ENCODE measurements at regions not wholly inside any gene's neighbourhood (a gene's known extent, or its start where the extent isn't known, plus 50 kb on each side); places are given as distances from the start of the nearest gene placed in this dataset.

- Histone ChIP-seq H3K79me2 (ENCODE audit: insufficient read depth, low read length) (no peaks in the 10 kb centered on the region), H3K27ac (ENCODE audit: low read depth in 1 of 2, low read length in 2 of 2) (no peak overlapping the region), H4K20me1 (ENCODE audit: insufficient read depth, low read length) (no peaks in the 10 kb centered on the region), H3K36me3 (replicated peaks in 1 of 2; ENCODE audit: control insufficient read depth in 1 of 2, insufficient read depth in 2 of 2, low read length in 2 of 2) (no peaks in the 10 kb centered on the region), H3K4me3 (replicated peaks in 1 of 3; ENCODE audit: low read depth in 2 of 3, low read length in 3 of 3) (no peak overlapping the region), H3K9ac (ENCODE audit: insufficient read depth, low read length, poor library complexity, severe bottlenecking) (no peak overlapping the region), H3K27me3 (ENCODE audit: control insufficient read depth in 2 of 2, insufficient read depth in 2 of 2, low read length in 2 of 2) (no peaks in the 10 kb centered on the region), H3K4me1 (ENCODE audit: control insufficient read depth in 1 of 2, insufficient read depth in 2 of 2, low read length in 2 of 2) (no peaks in the 10 kb centered on the region), H3K4me2 (replicated peaks; ENCODE audit: extremely low read depth, low read length, poor library complexity, severe bottlenecking) (no peak overlapping the region), H3K9me3 (replicated peaks in 1 of 2; ENCODE audit: control insufficient read depth in 1 of 2, insufficient read depth in 1 of 2, low read length in 2 of 2) (no peaks in the 10 kb centered on the region), H2AFZ (ENCODE audit: insufficient read depth, low read depth, low read length, poor library complexity, severe bottlenecking) (no peak overlapping the region)
- Mint-ChIP-seq H3K4me1 (no peaks in the 10 kb centered on the region), H3K27me3 (ENCODE audit: low read depth in 3 of 3) (peaks cover 0 to 5% (median 0%) of the 10 kb centered on the region in 3 donors), H3K27ac (no peak overlapping the region), H3K36me3 (no peaks in the 10 kb centered on the region), H3K4me3 (no peak overlapping the region), H3K9me3 (peaks cover 0 to 3% (median 0%) of the 10 kb centered on the region in 7 donors)
- TF ChIP-seq CTCF (IDR thresholded peaks at IDR 0.05), result no peak
- DNase-seq, result no peak
- intact Hi-C loops (cut with micrococcal nuclease), result no loop called here
- 100% methylated on average over 1 of the region's 1 CpG for WGBS (ENCODE audit: insufficient coverage)
These were observed 181.8 kb downstream of the TENT5A start for GRCh38 chr6:81570681-81571080.

- no peak for DNase-seq
- H3K9me3 Mint-ChIP-seq, result peaks cover 0 to 3% (median 0%) of the 10 kb centered on the region in 7 donors
- no peaks in the 10 kb centered on the region for H3K36me3 Mint-ChIP-seq
- no peaks in the 10 kb centered on the region for H3K4me1 Mint-ChIP-seq
- H3K9me3 ChIP-seq (replicated peaks in 1 of 2; ENCODE audit: control insufficient read depth in 1 of 2, insufficient read depth in 1 of 2, low read length in 2 of 2), result no peaks in the 10 kb centered on the region
- no peak for TF ChIP-seq CTCF (IDR thresholded peaks at IDR 0.05)
- no peaks in the 10 kb centered on the region for H3K36me3 ChIP-seq (replicated peaks in 1 of 2; ENCODE audit: control insufficient read depth in 1 of 2, insufficient read depth in 2 of 2, low read length in 2 of 2)
- no peak overlapping the region for H2AFZ ChIP-seq (ENCODE audit: insufficient read depth, low read depth, low read length, poor library complexity, severe bottlenecking)
- no peak overlapping the region for H3K9ac ChIP-seq (ENCODE audit: insufficient read depth, low read length, poor library complexity, severe bottlenecking)
- 80% methylated on average over 1 of the region's 2 CpGs for WGBS (ENCODE audit: insufficient coverage)
- H3K27me3 Mint-ChIP-seq (ENCODE audit: low read depth in 3 of 3), result peaks cover 0 to 5% (median 0%) of the 10 kb centered on the region in 3 donors
- H3K4me2 ChIP-seq (replicated peaks; ENCODE audit: extremely low read depth, low read length, poor library complexity, severe bottlenecking), result no peak overlapping the region
- no peaks in the 10 kb centered on the region for H3K27me3 ChIP-seq (ENCODE audit: control insufficient read depth in 2 of 2, insufficient read depth in 2 of 2, low read length in 2 of 2)
- H4K20me1 ChIP-seq (ENCODE audit: insufficient read depth, low read length), result no peaks in the 10 kb centered on the region
- H3K27ac ChIP-seq (ENCODE audit: low read depth in 1 of 2, low read length in 2 of 2), result no peak overlapping the region
- no peak overlapping the region for H3K4me3 Mint-ChIP-seq
- no peak overlapping the region for H3K4me3 ChIP-seq (replicated peaks in 1 of 3; ENCODE audit: low read depth in 2 of 3, low read length in 3 of 3)
- no peaks in the 10 kb centered on the region for H3K4me1 ChIP-seq (ENCODE audit: control insufficient read depth in 1 of 2, insufficient read depth in 2 of 2, low read length in 2 of 2)
- no peaks in the 10 kb centered on the region for H3K79me2 ChIP-seq (ENCODE audit: insufficient read depth, low read length)
- H3K27ac Mint-ChIP-seq, result no peak overlapping the region
- intact Hi-C loops (cut with micrococcal nuclease), result no loop called here
These were observed 183.5 kb downstream of the TENT5A start for GRCh38 chr6:81568973-81569372.

Data from CD14-positive monocyte (primary cell).